HEK293 (cell line): ENCODE measurements at regions not wholly inside any gene's neighbourhood (a gene's known extent, or its start where the extent isn't known, plus 50 kb on each side); places are given as distances from the start of the nearest gene placed in this dataset.

Experiments used
- CTCF ChIA-PET: fragments of 350-600 bp; formaldehyde crosslinking; extraction: SDS; loops from one replicate; lab custom pipeline; 2021; ENCODE audit warnings: antibody characterized with exemption; lab: Yijun Ruan, JAX
- POLR2A ChIA-PET: fragments of 300-600 bp; formaldehyde crosslinking; extraction: SDS; loops from one replicate; lab custom pipeline; 2020; ENCODE audit warnings: antibody characterized with exemption, inconsistent platforms; lab: Yijun Ruan, JAX
- H3K27ac ChIP-seq: fragments of 200-500 bp; sonication (Bioruptor generic); 2 replicates; pipeline ENCODE4 v1.5.1; 2014; ENCODE audit warnings: low read depth, low read length, control low read depth, inconsistent platforms; ENCODE audit errors: extremely low read depth
- H3K36me3 ChIP-seq, 2 experiments: fragments of 200-500 bp in 1 of 2; sonication (Bioruptor generic) in 1 of 2; 1 replicate in 1 of 2; 2 replicates in 1 of 2; pipeline ENCODE4 v1.5.1; 2014 to 2017; ENCODE audit warnings: inconsistent platforms in 2 of 2, low read length in 2 of 2; ENCODE audit not compliant: control insufficient read depth in 2 of 2, insufficient read depth in 1 of 2
- H3K4me1 ChIP-seq: fragments of 200-500 bp; sonication (Bioruptor generic); 2 replicates; pipeline ENCODE4 v1.5.1; 2014; ENCODE audit warnings: mild to moderate bottlenecking, low read length, inconsistent platforms; ENCODE audit not compliant: control insufficient read depth, insufficient read depth
- H3K4me3 ChIP-seq: 2 replicates; pipeline ENCODE4 v1.5.1; 2011; ENCODE audit warnings: low read depth, mild to moderate bottlenecking, control low read depth, low read length, moderate library complexity
- H3K9me3 ChIP-seq: fragments of 200-500 bp; sonication (Bioruptor generic); 2 replicates; pipeline ENCODE4 v1.5.1; 2014; ENCODE audit warnings: low read depth, low read length, inconsistent platforms; ENCODE audit not compliant: control insufficient read depth, insufficient read depth
- BCL11A ChIP-seq: fragments of 450-650 bp; formaldehyde crosslinking; IDR thresholded peaks from 2 replicates; pipeline ENCODE4 v1.5.1; 2016; ENCODE audit warnings: low read depth, missing biosample characterization, missing genetic modification characterization
- BCL11B ChIP-seq: fragments of 450-650 bp; formaldehyde crosslinking; IDR thresholded peaks from 2 replicates; pipeline ENCODE4 v1.5.1; 2016; ENCODE audit warnings: low read depth, missing biosample characterization, missing genetic modification characterization
- GLI2 ChIP-seq: fragments of 450-650 bp; formaldehyde crosslinking; IDR thresholded peaks from 2 replicates; pipeline ENCODE4; 2017; ENCODE audit warnings: missing biosample characterization, missing genetic modification characterization, low read depth, borderline replicate concordance
- GLIS2 ChIP-seq: fragments of 450-650 bp; formaldehyde crosslinking; IDR thresholded peaks from 2 replicates; pipeline ENCODE4 v1.5.1; 2016; ENCODE audit warnings: missing biosample characterization, missing genetic modification characterization
- IKZF3 ChIP-seq: fragments of 450-650 bp; IDR thresholded peaks from 2 replicates; pipeline ENCODE4 v1.5.0; 2018; ENCODE audit warnings: missing biosample characterization, mild to moderate bottlenecking, missing genetic modification characterization, moderate library complexity
- OVOL3 ChIP-seq: fragments of 450-650 bp; formaldehyde crosslinking; IDR thresholded peaks from 2 replicates; pipeline ENCODE4 v1.5.1; 2016; ENCODE audit warnings: missing biosample characterization, missing genetic modification characterization
- SALL2 ChIP-seq: fragments of 450-650 bp; formaldehyde crosslinking; IDR thresholded peaks from 2 replicates; pipeline ENCODE4 v1.5.0; 2017; ENCODE audit warnings: missing biosample characterization, mild to moderate bottlenecking, missing genetic modification characterization, borderline replicate concordance
- SP3 ChIP-seq: fragments of 450-650 bp; formaldehyde crosslinking; IDR thresholded peaks from 2 replicates; pipeline ENCODE4 v1.5.1; 2016; ENCODE audit warnings: missing biosample characterization, missing genetic modification characterization
- SP7 ChIP-seq: fragments of 450-650 bp; formaldehyde crosslinking; IDR thresholded peaks from 2 replicates; pipeline ENCODE4 v1.5.1; 2016; ENCODE audit warnings: missing biosample characterization, missing genetic modification characterization
- YY1 ChIP-seq: fragments of 450-650 bp; formaldehyde crosslinking; IDR thresholded peaks from 2 replicates; pipeline ENCODE4 v1.5.1; 2018; ENCODE audit warnings: missing biosample characterization, missing genetic modification characterization
- ZNF121 ChIP-seq: fragments of 450-650 bp; formaldehyde crosslinking; IDR thresholded peaks from 2 replicates; pipeline ENCODE4 v1.5.1; 2016; ENCODE audit warnings: missing biosample characterization, missing genetic modification characterization
- ZNF132 ChIP-seq: fragments of 450-650 bp; formaldehyde crosslinking; IDR thresholded peaks from 2 replicates; pipeline ENCODE4 v1.5.1; 2017; ENCODE audit warnings: missing biosample characterization, missing genetic modification characterization, borderline replicate concordance
- ZNF157 ChIP-seq: fragments of 450-650 bp; formaldehyde crosslinking; IDR thresholded peaks from 2 replicates; pipeline ENCODE4 v1.5.1; 2016; ENCODE audit warnings: missing biosample characterization, missing genetic modification characterization
- ZNF223 ChIP-seq: fragments of 450-650 bp; formaldehyde crosslinking; IDR thresholded peaks from 2 replicates; pipeline ENCODE4 v1.5.1; 2016; ENCODE audit warnings: missing biosample characterization, missing genetic modification characterization
- ZNF311 ChIP-seq: fragments of 450-650 bp; formaldehyde crosslinking; IDR thresholded peaks from 2 replicates; pipeline ENCODE4 v1.5.1; 2017; ENCODE audit warnings: missing biosample characterization, missing genetic modification characterization, borderline replicate concordance
- ZNF544 ChIP-seq: fragments of 450-650 bp; formaldehyde crosslinking; IDR thresholded peaks from 2 replicates; pipeline ENCODE4 v1.5.0; 2017; ENCODE audit warnings: missing biosample characterization, missing genetic modification characterization
- ZNF555 ChIP-seq: fragments of 450-650 bp; formaldehyde crosslinking; conservative IDR thresholded peaks from 2 replicates; pipeline ENCODE4 v1.5.1; 2017; ENCODE audit warnings: missing biosample characterization, mild to moderate bottlenecking, missing genetic modification characterization, inconsistent platforms
- ZNF623 ChIP-seq: fragments of 450-650 bp; formaldehyde crosslinking; IDR thresholded peaks from 2 replicates; pipeline ENCODE4 v1.5.1; 2016; ENCODE audit warnings: missing biosample characterization, missing genetic modification characterization
- ZNF76 ChIP-seq: fragments of 450-650 bp; formaldehyde crosslinking; IDR thresholded peaks from 2 replicates; pipeline ENCODE4; 2016; ENCODE audit warnings: low read depth, missing biosample characterization, missing genetic modification characterization, borderline replicate concordance
- ZNF843 ChIP-seq: fragments of 450-650 bp; formaldehyde crosslinking; IDR thresholded peaks from 2 replicates; pipeline ENCODE4 v1.5.1; 2016; ENCODE audit warnings: missing biosample characterization, missing genetic modification characterization
- ZSCAN30 ChIP-seq: fragments of 450-650 bp; IDR thresholded peaks from 2 replicates; pipeline ENCODE4 v1.5.1; 2018; ENCODE audit warnings: missing biosample characterization, mild to moderate bottlenecking, missing genetic modification characterization, moderate library complexity
- ZXDB ChIP-seq: fragments of 450-650 bp; formaldehyde crosslinking; IDR thresholded peaks from 2 replicates; pipeline ENCODE4 v1.5.1; 2016; ENCODE audit warnings: missing biosample characterization, missing genetic modification characterization
- TF ChIP-seq, protein P1 (sequence below): fragments of 450-650 bp; IDR thresholded peaks from 2 replicates; pipeline ENCODE4 v1.5.1; 2018; ENCODE audit warnings: missing biosample characterization, mild to moderate bottlenecking, missing genetic modification characterization
- TF ChIP-seq, protein P2 (sequence below): fragments of 450-650 bp; formaldehyde crosslinking; IDR thresholded peaks from 2 replicates; pipeline ENCODE4 v1.5.1; 2017; ENCODE audit warnings: missing biosample characterization, missing genetic modification characterization
- TF ChIP-seq, protein P3 (sequence below): fragments of 450-650 bp; formaldehyde crosslinking; optimal IDR thresholded peaks from 2 replicates; pipeline ENCODE3; 2016; ENCODE audit warnings: missing biosample characterization, mild to moderate bottlenecking, missing genetic modification characterization
- TF ChIP-seq, protein P4 (sequence below): fragments of 450-650 bp; formaldehyde crosslinking; IDR thresholded peaks from 2 replicates; pipeline ENCODE4 v1.5.1; 2016; ENCODE audit warnings: missing biosample characterization, missing genetic modification characterization

DNA sequence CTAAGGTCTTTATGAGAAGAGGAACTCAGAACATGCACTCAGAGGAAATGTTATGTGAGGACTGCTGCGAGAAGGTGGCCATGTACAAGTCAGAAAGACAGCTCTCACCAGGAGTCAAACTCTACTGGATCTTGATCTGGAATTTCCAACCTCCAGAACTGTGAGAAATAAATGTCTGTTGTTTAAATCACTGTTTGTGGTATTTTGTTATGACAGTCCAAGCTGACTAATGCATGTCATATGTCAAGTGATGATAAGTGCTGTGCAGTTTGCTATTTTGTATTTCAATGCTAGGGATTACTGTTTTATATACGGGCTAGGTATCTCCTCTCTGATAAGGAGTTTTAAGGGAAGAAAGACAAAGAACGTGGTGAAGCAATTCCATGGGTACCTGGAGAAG is 162.3 kb downstream of the CPEB2 start (continued):
- TF ChIP-seq, protein P1, sequence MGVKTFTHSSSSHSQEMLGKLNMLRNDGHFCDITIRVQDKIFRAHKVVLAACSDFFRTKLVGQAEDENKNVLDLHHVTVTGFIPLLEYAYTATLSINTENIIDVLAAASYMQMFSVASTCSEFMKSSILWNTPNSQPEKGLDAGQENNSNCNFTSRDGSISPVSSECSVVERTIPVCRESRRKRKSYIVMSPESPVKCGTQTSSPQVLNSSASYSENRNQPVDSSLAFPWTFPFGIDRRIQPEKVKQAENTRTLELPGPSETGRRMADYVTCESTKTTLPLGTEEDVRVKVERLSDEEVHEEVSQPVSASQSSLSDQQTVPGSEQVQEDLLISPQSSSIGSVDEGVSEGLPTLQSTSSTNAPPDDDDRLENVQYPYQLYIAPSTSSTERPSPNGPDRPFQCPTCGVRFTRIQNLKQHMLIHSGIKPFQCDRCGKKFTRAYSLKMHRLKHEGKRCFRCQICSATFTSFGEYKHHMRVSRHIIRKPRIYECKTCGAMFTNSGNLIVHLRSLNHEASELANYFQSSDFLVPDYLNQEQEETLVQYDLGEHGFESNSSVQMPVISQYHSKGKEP (tag by site-specific recombination), result no peak
- TF ChIP-seq ZNF223 (tag by site-specific recombination), result no peak
- no peak for TF ChIP-seq ZNF623 (tag by site-specific recombination)
- no peak for TF ChIP-seq ZNF544 (tag by site-specific recombination)
- TF ChIP-seq GLI2 (tag by site-specific recombination), result no peak
- TF ChIP-seq ZNF843, result no peak
- TF ChIP-seq, protein P2, sequence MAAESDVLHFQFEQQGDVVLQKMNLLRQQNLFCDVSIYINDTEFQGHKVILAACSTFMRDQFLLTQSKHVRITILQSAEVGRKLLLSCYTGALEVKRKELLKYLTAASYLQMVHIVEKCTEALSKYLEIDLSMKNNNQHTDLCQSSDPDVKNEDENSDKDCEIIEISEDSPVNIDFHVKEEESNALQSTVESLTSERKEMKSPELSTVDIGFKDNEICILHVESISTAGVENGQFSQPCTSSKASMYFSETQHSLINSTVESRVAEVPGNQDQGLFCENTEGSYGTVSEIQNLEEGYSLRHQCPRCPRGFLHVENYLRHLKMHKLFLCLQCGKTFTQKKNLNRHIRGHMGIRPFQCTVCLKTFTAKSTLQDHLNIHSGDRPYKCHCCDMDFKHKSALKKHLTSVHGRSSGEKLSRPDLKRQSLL, result no peak
- TF ChIP-seq ZSCAN30 (tag by site-specific recombination), result no peak
- TF ChIP-seq SALL2 (tag by site-specific recombination), result no peak
- TF ChIP-seq ZNF555 (tag by site-specific recombination), result no peak

DNA sequence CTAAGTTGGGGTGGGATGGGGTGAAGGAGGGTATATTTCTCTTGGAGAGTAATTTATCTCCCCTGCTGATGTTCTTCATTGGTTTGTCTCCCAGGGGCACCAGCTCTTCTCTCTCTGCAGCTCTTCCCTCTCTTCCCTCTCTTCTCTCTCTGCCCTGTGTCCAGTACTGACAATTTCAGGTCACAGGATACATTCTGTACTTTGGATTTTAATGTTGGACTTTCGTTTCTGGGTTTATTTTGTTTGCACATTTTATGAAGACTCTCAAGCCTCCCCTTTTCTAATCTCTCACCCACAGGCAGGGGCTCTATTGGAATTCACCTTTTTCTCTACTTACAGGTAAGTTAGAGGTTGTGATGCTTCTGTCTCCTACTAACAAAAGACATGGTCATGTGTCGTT is 165.5 kb downstream of the CPEB2 start:
- ChIA-PET CTCF (no interaction called here), POLR2A (no interaction called here)
- no peak for TF ChIP-seq IKZF3 (tag by site-specific recombination)
- TF ChIP-seq ZNF623 (tag by site-specific recombination), result no peak
- TF ChIP-seq ZXDB (tag by site-specific recombination), result no peak
- TF ChIP-seq SP3 (tag by site-specific recombination), result no peak
- TF ChIP-seq SP7 (tag by site-specific recombination), result no peak
- no peak for TF ChIP-seq ZNF121 (tag by site-specific recombination)
- no peak for TF ChIP-seq BCL11B (tag by site-specific recombination)
- TF ChIP-seq ZNF76 (tag by site-specific recombination), result no peak
- no peak for TF ChIP-seq BCL11A (tag by site-specific recombination)
- TF ChIP-seq ZNF311 (tag by site-specific recombination), result no peak
- no peak for TF ChIP-seq YY1
- no peak for TF ChIP-seq ZNF132 (tag by site-specific recombination)
- TF ChIP-seq GLIS2 (tag by site-specific recombination), result no peak
- Histone ChIP-seq H3K4me1 (no peaks in the 10 kb centered on the region), H3K9me3 (no peaks in the 10 kb centered on the region), H3K36me3 (no peaks in the 10 kb centered on the region), H3K27ac (no peak overlapping the region), H3K4me3 (no peak overlapping the region)

DNA sequence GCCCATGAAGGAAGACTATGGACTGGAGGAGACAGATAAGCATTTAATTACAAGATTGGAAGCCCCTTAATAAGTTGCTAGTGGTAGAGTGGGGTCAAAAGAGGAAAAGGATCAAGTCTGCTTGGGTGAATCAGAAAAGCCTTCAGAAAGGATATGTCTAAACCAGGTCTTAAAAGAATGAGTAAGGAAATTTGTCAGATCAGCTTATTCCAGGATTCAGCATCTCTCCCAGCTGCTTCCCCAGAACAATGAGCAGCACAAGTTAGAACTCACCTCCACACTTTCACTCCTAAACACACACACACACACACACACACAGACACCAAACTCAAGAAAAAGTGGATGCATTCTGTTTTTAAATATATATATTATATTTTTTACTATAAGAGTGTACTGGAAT is 166.5 kb downstream of the CPEB2 start:
- Histone ChIP-seq H3K27ac (no peak overlapping the region), H3K9me3 (no peaks in the 10 kb centered on the region)
- POLR2A ChIA-PET, result no interaction called here
- TF ChIP-seq, protein P3, sequence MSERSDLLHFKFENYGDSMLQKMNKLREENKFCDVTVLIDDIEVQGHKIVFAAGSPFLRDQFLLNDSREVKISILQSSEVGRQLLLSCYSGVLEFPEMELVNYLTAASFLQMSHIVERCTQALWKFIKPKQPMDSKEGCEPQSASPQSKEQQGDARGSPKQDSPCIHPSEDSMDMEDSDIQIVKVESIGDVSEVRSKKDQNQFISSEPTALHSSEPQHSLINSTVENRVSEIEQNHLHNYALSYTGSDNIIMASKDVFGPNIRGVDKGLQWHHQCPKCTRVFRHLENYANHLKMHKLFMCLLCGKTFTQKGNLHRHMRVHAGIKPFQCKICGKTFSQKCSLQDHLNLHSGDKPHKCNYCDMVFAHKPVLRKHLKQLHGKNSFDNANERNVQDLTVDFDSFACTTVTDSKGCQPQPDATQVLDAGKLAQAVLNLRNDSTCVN, result no peak
- no peak for TF ChIP-seq ZNF157
- TF ChIP-seq, protein P4, sequence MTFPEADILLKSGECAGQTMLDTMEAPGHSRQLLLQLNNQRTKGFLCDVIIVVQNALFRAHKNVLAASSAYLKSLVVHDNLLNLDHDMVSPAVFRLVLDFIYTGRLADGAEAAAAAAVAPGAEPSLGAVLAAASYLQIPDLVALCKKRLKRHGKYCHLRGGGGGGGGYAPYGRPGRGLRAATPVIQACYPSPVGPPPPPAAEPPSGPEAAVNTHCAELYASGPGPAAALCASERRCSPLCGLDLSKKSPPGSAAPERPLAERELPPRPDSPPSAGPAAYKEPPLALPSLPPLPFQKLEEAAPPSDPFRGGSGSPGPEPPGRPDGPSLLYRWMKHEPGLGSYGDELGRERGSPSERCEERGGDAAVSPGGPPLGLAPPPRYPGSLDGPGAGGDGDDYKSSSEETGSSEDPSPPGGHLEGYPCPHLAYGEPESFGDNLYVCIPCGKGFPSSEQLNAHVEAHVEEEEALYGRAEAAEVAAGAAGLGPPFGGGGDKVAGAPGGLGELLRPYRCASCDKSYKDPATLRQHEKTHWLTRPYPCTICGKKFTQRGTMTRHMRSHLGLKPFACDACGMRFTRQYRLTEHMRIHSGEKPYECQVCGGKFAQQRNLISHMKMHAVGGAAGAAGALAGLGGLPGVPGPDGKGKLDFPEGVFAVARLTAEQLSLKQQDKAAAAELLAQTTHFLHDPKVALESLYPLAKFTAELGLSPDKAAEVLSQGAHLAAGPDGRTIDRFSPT, result no peak
- no peak for TF ChIP-seq ZNF544 (tag by site-specific recombination)
- TF ChIP-seq IKZF3 (tag by site-specific recombination), result no peak
- no peak for TF ChIP-seq ZNF132 (tag by site-specific recombination)
- no peak for TF ChIP-seq OVOL3 (tag by site-specific recombination)
- TF ChIP-seq, all 188 proteins: peak for 0
- Histone ChIP-seq H3K4me1 (no peaks in the 10 kb centered on the region), H3K36me3 (no peaks in the 10 kb centered on the region), H3K4me3 (no peak overlapping the region)
- CTCF ChIA-PET, result no interaction called here
